Tibial nerve (tissue), 4 donors: ENCODE measurements at regions not wholly inside any gene's neighbourhood (a gene's known extent, or its start where the extent isn't known, plus 50 kb on each side); places are given as distances from the start of the nearest gene placed in this dataset.

Experiments
- DNase-seq, 2 donors: peaks; one replicate each; pipeline ENCODE4 v3.0.0-alpha.2; 2019; ENCODE audit warnings: low spot score in 2 of 2
- H3K27ac ChIP-seq, 4 donors: fragments of 200-600 bp; sonication (generic) in 3 of 4; one replicate each; pipeline ENCODE4 v1.5.1; 2017 to 2019; ENCODE audit warnings: mild to moderate bottlenecking in 1 of 4
- H3K27me3 ChIP-seq, 2 donors: fragments of 200-600 bp; sonication (generic) in 1 of 2; one replicate each; pipeline versions ENCODE4 v1.5.1 to v1.6.0; 2017 to 2019
- H3K36me3 ChIP-seq, 3 donors: fragments of 200-600 bp; sonication (generic); one replicate each; pipeline ENCODE4 v1.5.1; 2018 to 2019
- H3K4me1 ChIP-seq, 4 donors: fragments of 200-600 bp; sonication (generic) in 3 of 4; one replicate each; pipeline ENCODE4 v1.5.1; 2017 to 2019
- H3K4me3 ChIP-seq, 4 donors: fragments of 200-600 bp; sonication (generic) in 3 of 4; one replicate each; pipeline ENCODE4 v1.5.1; 2017 to 2019; ENCODE audit warnings: mild to moderate bottlenecking in 1 of 4, moderate library complexity in 1 of 4
- H3K9me3 ChIP-seq, 4 donors: fragments of 200-600 bp; sonication (generic) in 3 of 4; one replicate each; pipeline ENCODE4 v1.5.1; 2017 to 2019
- CTCF ChIP-seq, 5 experiments: fragments of 200-600 bp in 3 of 5; fragments of 450-650 bp in 2 of 5; sonication (generic) in 3 of 5; IDR thresholded peaks; one replicate each; pipeline ENCODE4 v1.5.1; 2016 to 2019; ENCODE audit warnings: antibody characterized with exemption in 5 of 5, mild to moderate bottlenecking in 3 of 5, moderate library complexity in 2 of 5
- EP300 ChIP-seq, 2 donors: sonication (generic); formaldehyde crosslinking; IDR thresholded peaks; one replicate each; pipeline ENCODE4 v1.6.1; 2017; ENCODE audit warnings: antibody characterized with exemption in 2 of 2, mild to moderate bottlenecking in 1 of 2
- POLR2A ChIP-seq, 2 donors: fragments of 450-650 bp; IDR thresholded peaks; one replicate each; pipeline ENCODE4 v1.6.1; 2017; ENCODE audit warnings: antibody characterized with exemption in 2 of 2, mild to moderate bottlenecking in 2 of 2, moderate library complexity in 2 of 2
- WGBS, 2 donors: methylation state at CpG; one replicate each; pipeline ENCODE4 v1.1.5; 2018; 5-methylcytosine and 5-hydroxymethylcytosine counted together

GRCh38 chr10:65818990-65819389, 1106.8 kb upstream of the LRRTM3 start:
- Histone ChIP-seq H3K36me3 (no peaks in the 10 kb centered on the region), H3K4me1 (no peaks in the 10 kb centered on the region), H3K27me3 (no peaks in the 10 kb centered on the region), H3K27ac (no peak overlapping the region), H3K9me3 (no peaks in the 10 kb centered on the region), H3K4me3 (no peak overlapping the region)
- DNase-seq = no peak
- 87 to 90% methylated on average over 3 of the region's 3 CpGs for WGBS, 2 donors
- TF ChIP-seq POLR2A (IDR thresholded peaks at IDR 0.05) = no peak
- no peak for TF ChIP-seq CTCF (IDR thresholded peaks at IDR 0.05)
- TF ChIP-seq EP300 (IDR thresholded peaks at IDR 0.05) = no peak

- H3K4me1 ChIP-seq = no peaks in the 10 kb centered on the region
- no peak for TF ChIP-seq EP300 (IDR thresholded peaks at IDR 0.05)
- no peak for TF ChIP-seq CTCF (IDR thresholded peaks at IDR 0.05)
- TF ChIP-seq POLR2A (IDR thresholded peaks at IDR 0.05) = no peak
- no peaks in the 10 kb centered on the region for H3K36me3 ChIP-seq
- no peaks in the 10 kb centered on the region for H3K9me3 ChIP-seq
- no peak overlapping the region for H3K4me3 ChIP-seq
- H3K27me3 ChIP-seq = no peaks in the 10 kb centered on the region
- WGBS, 2 donors = 54 to 61% methylated on average over 1 of the region's 1 CpG
- no peak overlapping the region for H3K27ac ChIP-seq
- DNase-seq = no peak
Observed at GRCh38 chr10:65827359-65827758, 1098.5 kb upstream of the LRRTM3 start.

- no peaks in the 10 kb centered on the region for H3K36me3 ChIP-seq
- no peaks in the 10 kb centered on the region for H3K4me1 ChIP-seq
- H3K9me3 ChIP-seq = no peaks in the 10 kb centered on the region
- TF ChIP-seq CTCF (IDR thresholded peaks at IDR 0.05) = no peak
- no peak for TF ChIP-seq POLR2A (IDR thresholded peaks at IDR 0.05)
- no peak for TF ChIP-seq EP300 (IDR thresholded peaks at IDR 0.05)
- H3K27ac ChIP-seq = no peak overlapping the region
- DNase-seq = no peak
- no peaks in the 10 kb centered on the region for H3K27me3 ChIP-seq
- no peak overlapping the region for H3K4me3 ChIP-seq
Observed at GRCh38 chr10:65838811-65839210, 1087.0 kb upstream of the LRRTM3 start.

GRCh38 chr10:65843203-65843602, 1082.6 kb upstream of the LRRTM3 start:
- Histone ChIP-seq H3K4me1 (no peaks in the 10 kb centered on the region), H3K27me3 (no peaks in the 10 kb centered on the region), H3K4me3 (no peak overlapping the region), H3K9me3 (no peaks in the 10 kb centered on the region), H3K36me3 (no peaks in the 10 kb centered on the region), H3K27ac (no peak overlapping the region)
- WGBS, 2 donors = 66 to 75% methylated on average over 3 of the region's 3 CpGs
- TF ChIP-seq EP300 (IDR thresholded peaks at IDR 0.05) (no peak), POLR2A (IDR thresholded peaks at IDR 0.05) (no peak), CTCF (IDR thresholded peaks at IDR 0.05) (no peak)
- no peak for DNase-seq

- no peaks in the 10 kb centered on the region for H3K36me3 ChIP-seq
- H3K4me1 ChIP-seq = no peaks in the 10 kb centered on the region
- DNase-seq = no peak
- TF ChIP-seq CTCF (IDR thresholded peaks at IDR 0.05) (no peak), POLR2A (IDR thresholded peaks at IDR 0.05) (no peak), EP300 (IDR thresholded peaks at IDR 0.05) (no peak)
- no peaks in the 10 kb centered on the region for H3K9me3 ChIP-seq
- H3K27me3 ChIP-seq = no peaks in the 10 kb centered on the region
- no peak overlapping the region for H3K4me3 ChIP-seq
- no peak overlapping the region for H3K27ac ChIP-seq
Observed at GRCh38 chr10:65845916-65846315, 1079.9 kb upstream of the LRRTM3 start.
